HG03108 (cell line): ENCODE measurements at regions not wholly inside any gene's neighbourhood (a gene's known extent, or its start where the extent isn't known, plus 50 kb on each side); places are given as distances from the start of the nearest gene placed in this dataset.

Source experiments
- ATAC-seq: cut with Tn5 transposase; IDR thresholded peaks from one replicate; pipeline ENCODE4 v1.9.1; 2021; ENCODE audit warnings: moderate library complexity; ENCODE audit not compliant: unreplicated experiment

DNA sequence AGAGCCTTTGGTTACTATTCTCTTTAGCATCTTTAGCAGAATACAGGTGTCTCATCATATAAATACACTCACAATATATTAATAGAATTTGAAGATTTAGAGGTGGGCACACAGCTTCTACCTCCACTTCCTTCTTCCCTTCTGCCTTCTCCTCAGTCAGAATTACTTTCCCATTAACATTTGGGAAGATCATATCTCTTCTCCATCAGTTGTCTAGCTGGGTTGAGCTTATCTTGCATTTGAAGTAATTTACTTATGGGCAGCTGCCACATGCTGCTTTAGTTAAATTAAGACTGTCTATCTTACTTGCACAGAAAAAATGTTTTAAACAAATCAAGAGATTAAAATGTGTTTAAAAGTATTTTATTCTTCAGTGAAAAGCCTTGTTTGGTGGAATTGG lies 110.1 kb upstream of the ASIC2 start:
- ATAC-seq: no peak

DNA sequence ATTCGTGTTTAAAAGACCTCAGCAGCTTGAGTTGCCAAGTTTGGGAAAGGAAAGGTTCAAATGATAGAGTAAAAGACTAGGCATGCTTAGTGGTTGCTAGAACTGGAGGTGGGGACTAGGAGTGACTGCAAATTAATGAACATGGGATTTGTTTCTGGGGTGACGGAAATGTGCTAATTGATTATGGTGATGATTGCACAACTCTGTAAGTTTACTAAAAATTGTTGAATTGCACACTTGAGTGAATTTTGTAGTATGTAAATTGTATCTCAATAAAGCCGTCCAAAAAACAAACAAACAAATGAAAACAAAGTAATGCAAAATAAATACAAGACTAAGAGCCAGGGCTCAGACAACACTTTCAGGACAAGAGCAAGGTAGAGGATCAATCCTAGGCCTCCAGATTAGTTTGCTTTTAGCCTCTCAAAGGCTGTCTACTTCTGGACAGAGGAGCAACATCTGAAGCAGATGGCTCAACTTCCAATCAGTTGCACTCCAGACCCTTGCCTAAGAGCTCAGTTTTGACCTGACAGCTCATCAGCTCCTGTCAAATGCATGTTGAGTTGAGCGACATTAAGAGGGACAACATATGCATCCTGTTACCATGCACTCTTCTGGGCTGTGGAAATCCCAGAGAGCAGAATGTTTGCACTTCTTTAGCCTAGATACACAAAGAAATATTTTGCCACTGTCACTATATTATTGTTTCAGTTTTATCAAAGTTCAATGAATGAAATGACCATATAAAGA lies 111.2 kb upstream of the ASIC2 start:
- ATAC-seq: no peak

DNA sequence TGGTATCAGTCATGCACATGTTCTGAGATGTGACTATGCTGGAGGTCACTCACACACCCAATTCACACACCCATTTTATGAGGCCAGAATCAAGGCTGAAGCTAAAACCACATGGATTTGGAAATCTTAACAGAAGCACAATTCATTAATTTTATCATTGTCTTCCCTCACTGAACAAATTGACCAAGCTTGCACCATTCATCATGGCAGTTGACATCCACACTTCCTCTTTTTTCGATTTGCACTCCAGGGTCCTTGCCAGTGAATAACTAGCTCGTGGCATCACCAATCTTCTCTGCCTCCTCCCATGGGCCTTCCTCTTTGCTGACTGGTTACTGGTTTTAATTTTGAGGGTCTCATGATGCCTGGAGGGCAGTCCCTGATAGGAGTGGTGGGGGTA lies 123.0 kb upstream of the ASIC2 start:
- ATAC-seq: no peak

DNA sequence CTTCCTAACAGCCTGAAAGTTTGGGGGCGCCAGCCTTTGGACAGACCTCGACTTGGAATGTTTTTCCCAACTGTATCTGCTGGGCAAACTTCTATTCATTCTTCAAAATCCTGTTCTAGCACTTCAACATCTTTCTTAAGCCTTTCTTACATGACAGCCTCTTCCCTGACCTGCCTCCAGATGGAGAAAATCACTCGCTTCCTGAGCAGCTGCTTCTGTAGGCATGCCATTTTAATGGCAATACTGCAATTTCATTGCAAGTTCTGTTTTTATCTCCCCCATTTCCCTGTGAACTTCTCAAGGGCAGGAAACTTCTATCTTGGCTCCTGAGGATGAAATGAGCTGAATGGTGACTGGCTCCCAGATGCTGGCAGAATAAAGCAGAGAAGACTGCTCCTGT lies 128.8 kb upstream of the ASIC2 start:
- ATAC-seq: no peak

DNA sequence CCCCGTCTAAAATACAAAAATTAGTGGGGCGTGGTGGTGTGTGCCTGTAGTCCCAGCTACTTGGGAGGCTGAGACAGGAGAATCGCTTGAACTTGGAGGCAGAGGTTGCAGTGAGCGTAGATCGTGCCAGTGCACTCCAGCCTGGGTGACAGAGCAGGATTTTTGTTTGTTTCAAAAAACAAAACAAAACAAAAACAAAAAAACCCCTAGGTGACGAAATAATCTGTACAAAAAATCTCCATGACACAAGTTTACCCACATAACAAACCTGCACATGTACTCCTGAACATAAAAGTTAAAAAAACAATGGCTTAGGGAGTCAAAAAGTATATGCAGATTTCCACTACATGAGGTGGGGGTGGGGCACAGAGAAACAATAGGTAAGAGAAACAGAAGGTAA lies 140.5 kb upstream of the ASIC2 start:
- no peak for ATAC-seq

DNA sequence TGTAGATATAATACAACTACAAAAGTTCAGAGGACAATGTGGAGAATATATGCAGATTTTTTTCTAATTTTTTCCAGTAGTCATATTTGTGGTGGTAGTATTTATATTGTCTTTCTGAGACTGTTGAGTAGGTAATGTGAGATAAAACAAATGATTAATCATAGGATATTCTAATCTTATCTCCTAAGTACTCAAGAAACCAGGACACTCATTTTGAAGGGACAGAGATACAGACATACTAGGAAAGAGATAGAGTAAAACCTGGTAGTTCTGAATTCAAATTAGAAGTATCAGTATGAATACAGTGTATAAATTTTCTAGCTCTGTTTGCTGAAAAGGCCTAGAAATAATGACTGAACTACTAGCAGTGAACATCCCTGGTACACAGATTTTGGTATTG lies 141.7 kb upstream of the ASIC2 start:
- no peak for ATAC-seq

DNA sequence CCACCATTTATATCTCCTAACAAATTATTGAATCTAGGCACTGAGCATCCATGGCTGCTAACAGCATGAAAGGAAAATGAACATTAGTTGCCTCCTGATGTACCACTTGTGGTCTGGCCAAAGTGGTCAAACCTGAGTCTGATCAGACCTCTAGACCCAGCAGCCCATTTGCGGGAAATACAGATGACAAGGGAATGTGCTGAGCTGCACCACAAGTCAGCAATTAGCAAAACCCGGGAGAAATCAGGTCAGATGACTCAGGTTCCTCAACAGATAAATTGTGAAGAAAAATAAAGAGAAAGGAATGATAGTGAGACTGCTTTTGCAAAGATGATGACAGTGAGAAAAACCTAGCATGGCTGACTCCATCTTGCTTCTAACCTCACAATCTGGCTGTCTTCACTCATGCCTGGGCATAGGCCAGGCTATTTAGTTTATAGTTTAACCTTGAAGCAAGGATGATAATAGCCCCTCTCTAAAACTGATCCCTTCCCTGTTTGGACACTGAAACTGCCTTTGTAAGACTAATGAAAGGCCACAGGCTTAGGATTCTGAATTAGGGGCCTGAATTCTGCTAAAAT lies 142.7 kb upstream of the ASIC2 start:
- ATAC-seq: no peak

DNA sequence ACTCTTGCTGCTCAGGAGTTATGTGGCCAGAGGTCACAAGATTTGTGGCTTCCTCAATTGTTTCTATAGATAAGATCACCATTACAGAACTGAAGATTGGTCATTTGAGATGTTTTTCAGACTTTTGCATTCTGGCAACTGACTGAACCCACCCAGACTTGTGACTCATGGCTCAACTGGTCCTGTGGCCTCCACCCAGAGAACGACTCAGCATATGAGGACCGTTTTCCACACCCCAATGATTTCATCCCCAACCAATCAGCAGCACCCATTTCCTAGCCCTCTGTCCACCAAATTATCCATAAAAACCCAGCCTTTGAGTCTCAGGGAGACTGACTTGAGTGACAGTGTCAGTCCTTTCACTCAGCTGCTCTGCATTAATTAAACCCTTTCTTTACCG lies 143.2 kb upstream of the ASIC2 start:
- ATAC-seq: no peak

DNA sequence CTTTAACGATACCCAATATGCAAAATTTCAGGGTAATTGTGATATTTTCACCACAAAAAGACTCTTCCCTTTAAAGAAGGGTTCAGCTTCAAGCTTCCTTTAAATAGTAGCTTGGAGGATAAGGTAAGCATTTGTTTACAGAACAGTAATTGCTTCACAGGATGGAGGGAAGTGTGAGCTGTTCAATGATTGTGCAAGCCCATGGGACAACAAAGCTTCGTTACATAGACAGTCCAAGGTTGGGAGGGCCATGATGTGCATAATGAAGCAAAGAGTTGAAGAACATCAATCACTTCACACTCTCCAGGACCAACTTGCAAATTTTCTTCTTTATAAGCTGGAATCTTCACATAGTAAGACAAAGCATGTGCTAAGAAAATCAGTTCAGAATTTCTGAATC lies 145.0 kb upstream of the ASIC2 start:
- ATAC-seq: no peak

DNA sequence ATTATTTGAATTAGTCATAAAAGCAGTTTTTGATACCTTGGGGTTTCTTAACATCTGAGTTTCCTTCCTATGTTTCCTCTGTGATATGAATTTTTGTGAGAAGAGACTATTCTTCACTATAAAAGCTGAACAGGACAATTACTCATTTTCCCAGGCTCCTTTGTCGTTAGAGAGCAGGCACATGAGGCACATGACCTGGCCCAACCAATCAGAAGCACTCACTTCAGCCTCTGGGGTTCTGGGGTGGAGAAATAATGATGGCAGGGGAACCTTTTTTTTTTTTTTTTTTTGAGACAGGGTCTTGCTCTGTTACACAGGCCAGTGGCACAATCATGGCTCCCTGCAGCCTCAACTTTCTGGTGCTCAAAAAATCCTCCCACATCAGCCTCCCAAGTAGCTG lies 145.5 kb upstream of the ASIC2 start:
- ATAC-seq: no peak

DNA sequence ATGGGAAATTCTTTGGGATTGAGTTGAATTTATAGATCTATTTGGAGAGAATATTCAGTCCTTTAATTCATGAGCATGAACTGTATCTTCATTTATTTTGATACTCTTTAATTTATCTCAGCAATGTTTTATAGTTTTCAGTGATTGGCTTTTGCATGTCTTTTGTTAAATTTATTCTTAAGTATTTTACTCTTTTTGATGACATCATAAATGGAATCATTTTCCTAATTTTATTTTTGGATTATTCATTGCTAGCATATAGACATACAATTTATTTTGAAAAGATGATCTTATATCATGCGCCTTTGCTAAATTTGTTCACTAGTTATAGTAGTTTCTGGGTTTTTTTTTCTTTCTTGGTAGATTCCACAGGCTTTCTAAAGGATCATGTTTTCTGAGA lies 149.2 kb upstream of the ASIC2 start:
- ATAC-seq: no peak

DNA sequence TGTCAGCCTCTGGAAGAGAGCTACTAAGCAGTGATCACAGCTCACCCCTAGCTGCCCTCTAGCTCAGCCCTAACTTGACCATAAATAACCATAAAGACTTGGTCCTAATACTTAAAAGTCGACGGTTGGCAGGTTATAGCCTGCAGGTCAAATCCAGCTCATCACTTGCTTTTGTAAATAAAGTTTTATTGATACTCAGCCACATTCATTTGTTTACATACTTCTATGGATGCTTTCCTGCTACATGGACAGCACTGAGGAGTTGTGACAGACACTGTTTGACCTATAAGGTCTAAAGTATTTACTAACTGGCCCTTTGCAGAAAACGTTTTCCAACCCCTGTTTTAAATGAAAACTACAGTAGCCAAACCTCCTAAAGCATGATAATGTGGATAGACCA lies 151.6 kb upstream of the ASIC2 start:
- ATAC-seq: no peak

DNA sequence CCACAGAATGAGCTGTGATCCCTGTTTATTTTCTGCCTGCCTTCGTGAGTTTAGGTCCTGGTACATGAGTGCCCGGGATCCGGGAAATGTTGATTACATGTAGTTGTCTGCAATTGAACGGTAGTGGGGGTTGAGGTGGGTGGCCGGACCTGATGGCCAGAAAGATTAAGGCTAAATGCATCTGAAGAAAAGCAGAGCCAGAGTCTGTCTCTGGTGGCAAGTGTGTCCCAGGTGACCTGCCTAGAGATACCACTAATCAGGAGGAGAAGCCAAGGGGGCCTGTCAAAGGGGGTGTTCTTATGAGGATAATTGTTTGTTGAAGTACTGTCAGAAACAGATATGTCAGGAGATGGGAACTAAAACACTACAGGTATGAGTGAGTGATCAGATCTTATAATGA lies 154.0 kb upstream of the ASIC2 start:
- no peak for ATAC-seq

DNA sequence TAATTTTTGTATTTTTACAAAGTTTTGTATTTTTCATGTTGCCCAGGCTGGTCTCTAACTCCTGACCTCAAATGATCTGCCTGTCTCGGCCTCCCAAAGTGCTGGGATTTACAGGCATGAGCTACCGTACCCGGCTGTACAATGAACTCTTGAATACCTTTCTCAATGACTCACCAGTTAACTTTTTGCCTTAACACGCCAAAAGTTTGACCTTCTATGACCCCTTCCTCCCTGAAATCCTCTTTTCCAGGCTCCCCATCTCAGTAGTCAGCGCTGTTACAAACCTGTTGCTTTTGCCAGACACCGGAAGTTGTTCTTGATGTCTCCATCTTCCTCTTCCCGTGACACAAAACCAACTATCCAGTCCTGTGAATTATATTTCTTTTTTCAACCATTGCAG lies 158.1 kb upstream of the ASIC2 start:
- ATAC-seq: no peak

DNA sequence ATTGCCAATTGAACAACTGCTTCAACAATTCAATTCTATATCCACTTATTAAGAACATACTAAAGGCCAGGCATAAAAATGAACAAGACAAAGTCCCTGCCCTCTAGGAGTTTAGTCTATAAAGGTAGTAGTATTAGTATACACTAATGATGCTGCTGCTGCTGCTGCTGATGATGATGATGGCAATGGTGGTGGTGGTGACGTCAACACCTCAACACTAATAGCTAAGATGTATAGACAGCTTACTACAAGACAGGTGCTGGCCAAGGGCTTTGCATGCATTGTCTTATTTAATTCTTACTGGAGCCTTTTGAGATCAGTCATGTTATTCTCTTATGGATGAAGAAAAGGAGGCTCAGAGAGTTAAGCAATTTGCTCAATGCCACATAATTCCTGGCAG lies 164.4 kb upstream of the ASIC2 start:
- ATAC-seq: no peak

DNA sequence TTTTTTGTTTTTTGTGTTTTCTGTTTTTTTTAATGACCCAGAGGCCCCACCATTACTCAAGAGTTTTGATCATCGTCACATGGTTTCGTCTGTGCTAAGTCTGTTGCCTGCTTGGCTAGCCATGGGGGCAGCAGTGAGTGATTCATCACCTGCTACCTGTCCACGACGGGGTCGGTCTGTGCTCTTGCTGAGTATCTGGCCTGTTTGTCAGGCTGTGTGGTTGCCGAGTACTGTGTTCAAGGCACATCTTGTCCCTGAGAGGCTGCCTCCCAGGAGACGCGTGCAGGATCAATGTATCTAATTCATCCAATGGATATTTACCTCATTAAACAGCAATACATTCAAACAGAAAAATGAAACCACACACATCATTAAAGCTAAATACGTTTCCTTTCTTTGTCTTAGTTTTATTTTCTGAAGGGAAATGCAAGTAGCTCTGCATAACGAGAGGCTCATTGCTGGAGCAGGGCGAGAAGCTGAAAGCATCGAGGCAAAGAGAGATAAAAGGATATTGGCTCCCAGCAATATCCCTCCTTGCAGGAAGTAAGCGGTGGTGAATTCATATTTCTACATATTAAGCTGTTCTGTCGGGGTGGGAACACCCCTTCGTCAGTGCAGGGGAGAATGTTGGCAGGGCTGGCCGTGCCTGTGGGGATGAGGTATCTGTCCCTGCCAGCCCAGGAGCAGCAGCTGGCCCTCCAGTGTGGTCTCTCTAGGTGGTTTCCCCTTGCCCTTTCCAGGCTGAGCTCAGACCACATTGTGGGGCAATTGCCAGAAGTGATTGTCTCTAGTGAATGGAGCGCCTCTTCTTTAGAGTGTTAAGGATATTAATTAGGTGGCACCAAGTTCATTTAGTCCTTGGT lies 166.2 kb upstream of the ASIC2 start:
- no peak for ATAC-seq

DNA sequence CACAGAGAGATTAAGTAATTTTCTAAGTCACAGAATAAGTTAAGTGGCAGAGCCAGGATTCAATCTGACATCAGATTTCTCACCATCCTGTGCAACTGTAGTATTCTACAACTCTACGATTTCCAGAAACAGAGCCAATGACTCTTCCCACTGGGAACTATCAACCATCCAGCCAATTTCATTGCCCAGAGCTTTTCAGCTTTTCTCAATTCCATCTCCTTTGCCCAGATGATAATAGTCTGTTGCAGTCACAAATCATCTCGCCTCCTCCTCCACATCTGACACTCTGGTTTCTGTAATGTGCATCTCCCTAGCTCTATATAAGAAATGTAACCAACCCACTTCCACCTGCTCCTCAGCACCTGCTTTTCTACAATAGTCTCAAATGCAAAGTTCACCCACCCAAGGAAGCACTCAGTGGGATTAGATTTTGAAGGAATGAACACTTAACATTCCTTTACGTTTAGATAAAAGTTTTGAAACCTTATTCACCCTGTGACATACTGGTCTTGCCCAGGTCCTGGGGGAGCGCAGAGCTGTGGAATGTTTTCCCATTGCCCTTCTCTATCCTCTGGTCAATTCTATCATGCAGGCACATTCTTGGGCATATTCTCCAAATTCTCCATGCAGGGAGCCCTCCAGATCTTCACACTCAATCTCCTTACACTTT lies 167.8 kb upstream of the ASIC2 start:
- no peak for ATAC-seq

DNA sequence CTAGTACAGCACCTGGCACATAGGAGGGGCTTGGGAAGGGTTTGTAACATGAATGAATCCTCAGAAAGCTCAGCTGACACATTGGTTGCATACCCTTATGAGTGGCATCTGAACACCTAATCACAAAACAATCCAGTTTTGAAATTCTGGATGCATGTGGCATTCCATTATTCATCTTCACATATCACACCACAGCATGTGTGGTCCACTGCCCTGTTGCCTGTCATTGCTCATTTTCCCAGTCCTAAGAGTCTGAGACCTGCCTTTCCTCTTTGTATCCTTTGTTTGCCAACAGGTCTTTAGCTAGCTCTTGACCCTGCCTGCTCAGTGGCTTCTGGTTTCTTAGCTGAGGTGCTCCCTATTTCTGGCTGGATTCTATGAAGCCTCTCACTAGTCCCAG lies 170.8 kb upstream of the ASIC2 start:
- ATAC-seq: no peak

DNA sequence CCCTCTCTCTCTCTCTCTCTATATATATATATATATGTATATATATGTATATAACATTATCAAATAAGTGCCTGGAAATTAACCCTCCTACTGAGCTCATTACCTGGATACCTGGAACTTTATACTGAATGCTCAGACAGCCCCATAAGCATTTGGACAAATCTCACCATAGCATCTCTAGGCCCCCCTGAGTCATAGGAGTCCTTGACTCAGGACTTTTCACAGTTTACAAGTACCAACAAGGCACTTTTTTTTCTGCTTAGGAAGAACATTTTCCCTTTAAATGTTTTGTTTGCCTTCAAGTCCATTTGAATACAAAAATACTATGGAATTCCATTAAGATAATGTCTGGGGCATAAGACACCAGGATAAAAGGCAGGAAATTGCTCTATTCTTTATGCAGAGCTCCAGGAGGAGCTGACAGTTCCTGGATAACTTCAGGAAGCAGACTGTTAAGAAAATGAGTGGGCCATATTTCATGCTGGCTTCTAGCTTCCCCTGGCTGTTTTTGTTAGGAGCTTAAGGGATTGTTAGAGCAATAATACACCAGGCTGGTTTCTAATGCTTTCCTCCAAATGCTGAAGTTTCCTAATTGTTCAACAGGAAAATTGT lies 171.7 kb upstream of the ASIC2 start:
- ATAC-seq: no peak

DNA sequence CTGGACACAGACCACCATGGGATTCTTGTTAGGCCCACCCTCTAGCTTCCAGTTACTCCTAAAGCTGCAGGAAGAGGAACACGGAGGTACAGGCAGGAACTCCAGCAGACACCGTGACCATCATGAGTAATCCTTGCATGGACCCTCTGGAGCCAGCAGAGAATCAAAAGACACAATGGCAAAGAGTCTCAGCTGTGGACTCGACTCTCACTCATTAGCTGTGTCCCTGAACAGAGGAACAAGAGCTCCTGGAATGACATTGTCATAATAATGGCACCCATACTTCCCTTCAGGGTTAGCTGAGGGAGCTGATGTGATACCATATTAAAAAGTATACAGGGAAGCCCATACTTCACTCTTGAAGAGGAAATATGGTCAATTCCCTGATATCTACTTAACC lies 176.3 kb upstream of the ASIC2 start:
- ATAC-seq: no peak

DNA sequence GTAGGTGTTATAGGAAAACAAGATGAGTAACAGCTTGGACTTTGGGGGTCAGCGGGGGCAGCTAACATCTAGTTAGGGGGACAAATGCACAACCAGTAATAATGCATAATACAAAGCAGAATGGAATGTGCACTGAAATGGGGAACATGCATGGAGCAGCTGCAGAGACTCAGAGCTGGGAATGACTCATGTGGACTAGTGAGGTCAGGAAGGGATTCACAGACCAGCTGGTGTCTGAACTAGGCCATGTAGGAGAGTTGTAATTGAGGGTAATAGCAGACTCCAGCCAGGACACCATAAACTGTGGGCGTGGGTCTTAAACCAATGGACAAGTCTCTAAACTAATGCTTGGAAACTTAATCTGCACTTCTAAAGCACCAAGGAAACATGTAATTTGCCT lies 176.8 kb upstream of the ASIC2 start:
- no peak for ATAC-seq
